Endothelial cell of umbilical vein (primary cell): ENCODE measurements at regions not wholly inside any gene's neighbourhood (a gene's known extent, or its start where the extent isn't known, plus 50 kb on each side); places are given as distances from the start of the nearest gene placed in this dataset.

Source experiments
- BruUV-seq: library from RNA; stranded (reverse); fragments of 400-500 nt; replicated peaks from 2 replicates; lab custom pipeline; 2021; lab: Mats Ljungman, UMichigan
- CTCF ChIA-PET: fragments of 300-600, 350-600 bp; sonication (Branson Sonifier 250); formaldehyde crosslinking; loops from one replicate; lab custom pipeline; 2021; ENCODE audit warnings: antibody characterized with exemption, inconsistent platforms; lab: Charles Lee
- POLR2A ChIA-PET: fragments of 300-600, 350-600 bp; sonication (Branson Sonifier 250); formaldehyde crosslinking; loops from one replicate; lab custom pipeline; 2021; ENCODE audit warnings: antibody characterized with exemption, inconsistent platforms; lab: Charles Lee
- DNase-seq: peaks from one replicate; pipeline ENCODE4 v3.0.0-alpha.2; 2011; ENCODE audit warnings: low read depth, low spot score
- FAIRE-seq: peaks from 2 replicates; lab custom pipeline; 2011; peaks lifted over from hg19 to GRCh38; lab: Jason Lieb, UNC
- H2AFZ ChIP-seq: 2 replicates; pipeline ENCODE4 v1.6.0; 2012; ENCODE audit warnings: low read depth, low read length, control low read depth, inconsistent platforms
- H3K27ac ChIP-seq: 2 replicates; pipeline ENCODE4 v1.5.1; 2011; ENCODE audit warnings: low read depth, mild to moderate bottlenecking, control low read depth, low read length, moderate library complexity; ENCODE audit not compliant: insufficient read depth
- H3K27me3 ChIP-seq, 2 experiments: 2 replicates each; pipeline versions ENCODE4 v1.6.0 to v1.6.1; 2011; ENCODE audit warnings: low read length in 2 of 2, mixed read lengths in 1 of 2; ENCODE audit not compliant: control insufficient read depth in 2 of 2, insufficient read depth in 2 of 2
- H3K36me3 ChIP-seq, 2 experiments: 2 replicates in 1 of 2; 3 replicates in 1 of 2; pipeline ENCODE4 v1.5.1; 2011; ENCODE audit warnings: low read length in 2 of 2, mild to moderate bottlenecking in 1 of 2, moderate library complexity in 1 of 2; ENCODE audit not compliant: control insufficient read depth in 2 of 2, insufficient read depth in 2 of 2; ENCODE audit errors: extremely low read depth in 1 of 2
- H3K4me1 ChIP-seq: 3 replicates; pipeline ENCODE4 v1.5.1; 2011; ENCODE audit warnings: mild to moderate bottlenecking, low read length; ENCODE audit not compliant: control insufficient read depth, insufficient read depth; ENCODE audit errors: extremely low read depth
- H3K4me2 ChIP-seq: 2 replicates; pipeline ENCODE4 v1.6.1; 2011; ENCODE audit warnings: low read length, control low read depth, mixed read lengths; ENCODE audit not compliant: insufficient read depth
- H3K4me3 ChIP-seq, 3 experiments: fragments of 200-600 bp in 1 of 3; sonication (generic), shearing (Covaris generic) in 1 of 3; replicated peaks in 1 of 3; 2 replicates each; pipeline ENCODE4 v1.5.1; 2011 to 2016; ENCODE audit warnings: control low read depth in 3 of 3, low read length in 3 of 3, mild to moderate bottlenecking in 2 of 3, inconsistent platforms in 1 of 3, low read depth in 1 of 3, moderate library complexity in 1 of 3; ENCODE audit not compliant: insufficient read depth in 1 of 3
- H3K79me2 ChIP-seq: 2 replicates; pipeline ENCODE4 v1.6.0; 2012; ENCODE audit warnings: low read length, inconsistent platforms; ENCODE audit not compliant: control insufficient read depth, insufficient read depth
- H3K9ac ChIP-seq: replicated peaks from 2 replicates; pipeline ENCODE3; 2011; ENCODE audit warnings: low read length, control low read depth; ENCODE audit not compliant: insufficient read depth; ENCODE audit errors: extremely low read depth
- H3K9me1 ChIP-seq: replicated peaks from 3 replicates; pipeline ENCODE4 v1.6.0; 2011; ENCODE audit warnings: mild to moderate bottlenecking, low read length; ENCODE audit not compliant: control insufficient read depth, insufficient read depth; ENCODE audit errors: extremely low read depth
- H3K9me3 ChIP-seq: replicated peaks from 2 replicates; pipeline ENCODE4 v1.5.1; 2012; ENCODE audit warnings: low read length, inconsistent platforms; ENCODE audit not compliant: control insufficient read depth, insufficient read depth
- H4K20me1 ChIP-seq: replicated peaks from 2 replicates; pipeline ENCODE3; 2011; ENCODE audit warnings: mild to moderate bottlenecking, low read length; ENCODE audit not compliant: control insufficient read depth, insufficient read depth; ENCODE audit errors: extremely low read depth
- EZH2 ChIP-seq: IDR thresholded peaks from 2 replicates; pipeline ENCODE4 v1.6.1; 2012; ENCODE audit warnings: borderline replicate concordance, low read depth, mild to moderate bottlenecking, moderate library complexity, low read length, inconsistent platforms; ENCODE audit not compliant: severe bottlenecking
- FOS ChIP-seq: IDR thresholded peaks from 2 replicates; pipeline ENCODE4 v1.6.1; 2011; ENCODE audit warnings: mild to moderate bottlenecking, low read length, moderate library complexity, borderline replicate concordance; ENCODE audit not compliant: insufficient read depth
- GATA2 ChIP-seq: IDR thresholded peaks from 2 replicates; pipeline ENCODE4 v1.7.0; 2011; ENCODE audit warnings: low read depth, mild to moderate bottlenecking, moderate library complexity, mixed read lengths, low read length; ENCODE audit not compliant: insufficient read length, insufficient read depth
- JUN ChIP-seq: IDR thresholded peaks from 2 replicates; pipeline ENCODE4 v1.6.1; 2011; ENCODE audit warnings: borderline replicate concordance, low read depth; ENCODE audit not compliant: insufficient read length, insufficient read depth
- MYC ChIP-seq: IDR thresholded peaks from one replicate; pipeline ENCODE4 v1.6.1; 2011; ENCODE audit warnings: mild to moderate bottlenecking, low read depth, low read length
- POLR2A ChIP-seq: IDR thresholded peaks from 2 replicates; pipeline ENCODE4 v1.6.1; 2012; ENCODE audit warnings: low read depth, mild to moderate bottlenecking, control low read depth, low read length
- POLR2AphosphoS5 ChIP-seq: IDR thresholded peaks from 2 replicates; pipeline ENCODE4 v1.6.1; 2012; ENCODE audit warnings: low read depth, mild to moderate bottlenecking, control low read depth, low read length, moderate library complexity; ENCODE audit not compliant: insufficient read depth
- dilution Hi-C: fragments of 300-500 bp; cut with MboI; formaldehyde crosslinking; loops from one replicate; pipeline ENCODE4 v1.15.0; 2019; ENCODE audit warnings: low sequenced_read_pairs; ENCODE audit not compliant: extremely low pct_ligation_motif_present
- intact Hi-C: fragments of 100-400 bp; cut with micrococcal nuclease; formaldehyde crosslinking; loops from one replicate; pipeline ENCODE4 v1.10.0; 2022
- TF ChIP-seq, protein P1 (sequence below): IDR thresholded peaks from 2 replicates; pipeline ENCODE4 v1.6.1; 2011; ENCODE audit not compliant: insufficient read depth, insufficient read length
- TF ChIP-seq, protein P2 (sequence below), 2 donors: IDR thresholded peaks; 1 replicate in 1 of 2; 2 replicates in 1 of 2; pipeline ENCODE4 v1.5.1; 2011; ENCODE audit warnings: low read length in 2 of 2, mild to moderate bottlenecking in 2 of 2, moderate library complexity in 2 of 2, control low read depth in 1 of 2, inconsistent platforms in 1 of 2, low read depth in 1 of 2; ENCODE audit not compliant: insufficient read depth in 1 of 2; ENCODE audit errors: extremely low read depth in 1 of 2

DNA sequence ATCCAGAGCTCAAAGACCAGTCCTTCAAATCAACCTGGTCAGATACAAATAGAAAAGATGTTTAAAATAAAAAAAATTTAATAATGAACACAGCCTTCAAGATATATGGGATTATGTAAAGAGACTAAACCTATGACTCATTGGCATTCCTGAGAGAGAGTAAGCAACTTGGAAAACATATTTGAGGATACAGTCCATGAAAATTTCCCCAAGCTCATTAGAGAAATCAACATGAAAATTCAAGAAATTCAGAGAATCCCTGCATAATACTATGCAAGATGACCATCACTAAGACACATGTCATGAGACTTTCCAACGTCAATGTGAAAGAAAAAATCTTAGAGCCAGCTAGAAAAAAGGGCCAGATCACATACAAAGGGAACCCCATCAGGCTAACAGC is 512.9 kb upstream of the PTGER4 start:
- ChIA-PET CTCF (interaction anchor here (0.6 to 2.4 kb wide), 17 partner anchors 9 to 568 kb away, joined by 3 to 65 read pairs (median 4); partner anchors contain the start of gene PTGER4), POLR2A (no interaction called here)
- no peak overlapping the region for H3K4me2 ChIP-seq
- H2AFZ ChIP-seq: no peak overlapping the region
- no peak overlapping the region for H3K27ac ChIP-seq
- H4K20me1 ChIP-seq: no peaks in the 10 kb centered on the region
- no peak overlapping the region for H3K4me3 ChIP-seq
- DNase-seq (no peak), FAIRE-seq (no peak)
- H3K79me2 ChIP-seq: no peaks in the 10 kb centered on the region
- no peaks in the 10 kb centered on the region for H3K36me3 ChIP-seq
- H3K27me3 ChIP-seq: no peaks in the 10 kb centered on the region
- BruUV-seq: no TSS peak
- H3K4me1 ChIP-seq: peaks cover 9% of the 10 kb centered on the region
- intact Hi-C loops: loop anchor here (1.0 to 10.0 kb wide), 2 partner anchors 222 to 521 kb away; no protein-coding TSS in a partner anchor
- H3K9me3 ChIP-seq: no peaks in the 10 kb centered on the region
- no peak overlapping the region for H3K9ac ChIP-seq
- no peaks in the 10 kb centered on the region for H3K9me1 ChIP-seq
- dilution Hi-C loops: no loop called here
- TF ChIP-seq, protein P1, sequence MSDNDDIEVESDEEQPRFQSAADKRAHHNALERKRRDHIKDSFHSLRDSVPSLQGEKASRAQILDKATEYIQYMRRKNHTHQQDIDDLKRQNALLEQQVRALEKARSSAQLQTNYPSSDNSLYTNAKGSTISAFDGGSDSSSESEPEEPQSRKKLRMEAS: no peak
- TF ChIP-seq MYC (no peak), FOS (peak; percentile 48), GATA2 (no peak), EZH2 (no peak), POLR2A (no peak), POLR2AphosphoS5 (no peak), JUN (peak; percentile 6)
- TF ChIP-seq, protein P2, sequence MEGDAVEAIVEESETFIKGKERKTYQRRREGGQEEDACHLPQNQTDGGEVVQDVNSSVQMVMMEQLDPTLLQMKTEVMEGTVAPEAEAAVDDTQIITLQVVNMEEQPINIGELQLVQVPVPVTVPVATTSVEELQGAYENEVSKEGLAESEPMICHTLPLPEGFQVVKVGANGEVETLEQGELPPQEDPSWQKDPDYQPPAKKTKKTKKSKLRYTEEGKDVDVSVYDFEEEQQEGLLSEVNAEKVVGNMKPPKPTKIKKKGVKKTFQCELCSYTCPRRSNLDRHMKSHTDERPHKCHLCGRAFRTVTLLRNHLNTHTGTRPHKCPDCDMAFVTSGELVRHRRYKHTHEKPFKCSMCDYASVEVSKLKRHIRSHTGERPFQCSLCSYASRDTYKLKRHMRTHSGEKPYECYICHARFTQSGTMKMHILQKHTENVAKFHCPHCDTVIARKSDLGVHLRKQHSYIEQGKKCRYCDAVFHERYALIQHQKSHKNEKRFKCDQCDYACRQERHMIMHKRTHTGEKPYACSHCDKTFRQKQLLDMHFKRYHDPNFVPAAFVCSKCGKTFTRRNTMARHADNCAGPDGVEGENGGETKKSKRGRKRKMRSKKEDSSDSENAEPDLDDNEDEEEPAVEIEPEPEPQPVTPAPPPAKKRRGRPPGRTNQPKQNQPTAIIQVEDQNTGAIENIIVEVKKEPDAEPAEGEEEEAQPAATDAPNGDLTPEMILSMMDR (IDR thresholded peaks at IDR 0.05; ENCODE audit: extremely low read depth in 1 of 2, insufficient read depth in 1 of 2, low read depth in 1 of 2, low read length in 2 of 2): no peak
